GM23338 (cell line): ENCODE measurements at regions not wholly inside any gene's neighbourhood (a gene's known extent, or its start where the extent isn't known, plus 50 kb on each side); places are given as distances from the start of the nearest gene placed in this dataset.

ENCODE experiments used
- ATAC-seq: fragments of 200-7000 bp; cut with Tn5 transposase; 3 replicates; pipeline ENCODE4 v1.9.1; 2020
- DNase-seq: peaks from one replicate; pipeline ENCODE4 v3.0.0-alpha.2; 2015; ENCODE audit warnings: low spot score
- H2AFZ ChIP-seq: fragments of 200-600 bp; sonication (generic); 2 replicates; pipeline ENCODE4 v1.8.0; 2016; ENCODE audit warnings: antibody characterized with exemption, mild to moderate bottlenecking, moderate library complexity
- H3F3A ChIP-seq: fragments of 200-600 bp; sonication (generic); replicated peaks from 2 replicates; pipeline ENCODE4 v1.8.0; 2017; ENCODE audit warnings: antibody characterized with exemption, mixed run types, low read depth
- H3K27ac ChIP-seq: fragments of 200-600 bp; sonication (generic); 2 replicates; pipeline ENCODE4 v1.6.1; 2016; ENCODE audit warnings: low read depth
- H3K27me3 ChIP-seq: fragments of 200-600 bp; sonication (generic); 2 replicates; pipeline ENCODE4 v1.8.0; 2016; ENCODE audit warnings: mild to moderate bottlenecking, mixed run types, moderate library complexity; ENCODE audit not compliant: insufficient read depth
- H3K36me3 ChIP-seq: fragments of 200-600 bp; sonication (generic); 2 replicates; pipeline ENCODE4 v1.8.0; 2016; ENCODE audit warnings: mild to moderate bottlenecking; ENCODE audit not compliant: insufficient read depth
- H3K4me1 ChIP-seq: fragments of 200-600 bp; sonication (generic); 2 replicates; pipeline ENCODE4 v1.8.0; 2016; ENCODE audit warnings: mild to moderate bottlenecking, moderate library complexity; ENCODE audit not compliant: insufficient read depth
- H3K4me2 ChIP-seq: fragments of 200-600 bp; sonication (generic); 2 replicates; pipeline ENCODE4 v1.7.1; 2017; ENCODE audit warnings: mixed run types
- H3K4me3 ChIP-seq: fragments of 200-600 bp; sonication (generic); 2 replicates; pipeline ENCODE4 v1.6.1; 2016; ENCODE audit warnings: mixed run types
- H3K79me2 ChIP-seq: fragments of 200-600 bp; sonication (generic); replicated peaks from 2 replicates; pipeline ENCODE4 v1.8.0; 2017; ENCODE audit warnings: mild to moderate bottlenecking; ENCODE audit not compliant: insufficient read depth
- H3K9me2 ChIP-seq: fragments of 200-600 bp; sonication (generic); 2 replicates; pipeline ENCODE4 v1.8.0; 2017; ENCODE audit not compliant: insufficient read depth
- H4K20me1 ChIP-seq: fragments of 200-600 bp; sonication (generic); replicated peaks from 2 replicates; pipeline ENCODE4 v1.8.0; 2017; ENCODE audit warnings: mild to moderate bottlenecking; ENCODE audit not compliant: insufficient read depth
- H3K27ac Mint-ChIP-seq: 2 replicates; pipeline ENCODE4 v1.8.0; 2020; ENCODE audit warnings: inconsistent platforms, mild to moderate bottlenecking, moderate library complexity, mixed read lengths
- H3K27me3 Mint-ChIP-seq: 3 replicates; pipeline ENCODE4 v1.8.0; 2022; ENCODE audit warnings: low read depth, mild to moderate bottlenecking, moderate library complexity, mixed read lengths, inconsistent platforms; ENCODE audit not compliant: insufficient read depth, poor library complexity
- H3K36me3 Mint-ChIP-seq: 3 replicates; pipeline ENCODE4 v1.8.0; 2021; ENCODE audit warnings: low read depth, mild to moderate bottlenecking, inconsistent platforms, moderate library complexity, mixed read lengths
- H3K4me1 Mint-ChIP-seq: 3 replicates; pipeline ENCODE4 v1.8.0; 2020; ENCODE audit warnings: mild to moderate bottlenecking, inconsistent platforms, mixed read lengths
- H3K4me3 Mint-ChIP-seq: 3 replicates; pipeline ENCODE4 v1.8.0; 2021; ENCODE audit warnings: moderate library complexity, mild to moderate bottlenecking, inconsistent platforms, mixed read lengths
- H3K9me3 Mint-ChIP-seq: 3 replicates; pipeline ENCODE4 v1.8.0; 2020; ENCODE audit warnings: moderate library complexity, mild to moderate bottlenecking, inconsistent platforms, mixed read lengths
- CREB1 ChIP-seq: fragments of 250-450 bp; sonication (Bioruptor Pico); IDR thresholded peaks from 2 replicates; pipeline ENCODE4 v1.5.0; 2020; ENCODE audit warnings: low read depth, mild to moderate bottlenecking, moderate library complexity
- EZH2 ChIP-seq: fragments of 200-600 bp; sonication (generic); IDR thresholded peaks from one replicate; pipeline ENCODE4 v1.8.0; 2017; ENCODE audit warnings: antibody characterized with exemption, mild to moderate bottlenecking, low read depth; ENCODE audit not compliant: unreplicated experiment
- EZH2phosphoT487 ChIP-seq: fragments of 200-600 bp; sonication (generic); IDR thresholded peaks from one replicate; pipeline ENCODE4 v1.8.1; 2018; ENCODE audit warnings: antibody characterized with exemption; ENCODE audit not compliant: unreplicated experiment
- JUNB ChIP-seq: IDR thresholded peaks from one replicate; pipeline ENCODE4 v1.6.1; 2016; ENCODE audit warnings: antibody characterized with exemption; ENCODE audit not compliant: unreplicated experiment
- POLR2AphosphoS5 ChIP-seq: IDR thresholded peaks from 2 replicates; pipeline ENCODE4 v1.6.1; 2016; ENCODE audit warnings: antibody characterized with exemption, low read depth
- ZNF114 ChIP-seq: fragments of 250-450 bp; sonication (Bioruptor Pico); IDR thresholded peaks from 2 replicates; pipeline ENCODE4 v1.5.0; 2020; ENCODE audit warnings: mild to moderate bottlenecking, moderate library complexity
- ZNF331 ChIP-seq: fragments of 250-450 bp; sonication (Bioruptor Pico); IDR thresholded peaks from 2 replicates; pipeline ENCODE4 v1.5.0; 2020; ENCODE audit warnings: low read depth, mild to moderate bottlenecking, moderate library complexity
- TF ChIP-seq, protein P1 (sequence below), 2 experiments: fragments of 200-600 bp in 1 of 2; sonication (generic) in 1 of 2; conservative IDR thresholded peaks; 2 replicates each; pipeline versions ENCODE4 v1.5.1 to v1.6.1; 2016 to 2017; ENCODE audit warnings: antibody characterized with exemption in 2 of 2, low read depth in 2 of 2, mild to moderate bottlenecking in 2 of 2, moderate library complexity in 1 of 2
- TF ChIP-seq, protein P2 (sequence below): IDR thresholded peaks from one replicate; pipeline ENCODE4 v1.6.1; 2018; ENCODE audit warnings: antibody characterized with exemption; ENCODE audit not compliant: unreplicated experiment
- TF ChIP-seq, protein P3 (sequence below): fragments of 250-450 bp; sonication (Bioruptor Pico); IDR thresholded peaks from 2 replicates; pipeline ENCODE4 v1.5.0; 2020; ENCODE audit warnings: mild to moderate bottlenecking, moderate library complexity

DNA sequence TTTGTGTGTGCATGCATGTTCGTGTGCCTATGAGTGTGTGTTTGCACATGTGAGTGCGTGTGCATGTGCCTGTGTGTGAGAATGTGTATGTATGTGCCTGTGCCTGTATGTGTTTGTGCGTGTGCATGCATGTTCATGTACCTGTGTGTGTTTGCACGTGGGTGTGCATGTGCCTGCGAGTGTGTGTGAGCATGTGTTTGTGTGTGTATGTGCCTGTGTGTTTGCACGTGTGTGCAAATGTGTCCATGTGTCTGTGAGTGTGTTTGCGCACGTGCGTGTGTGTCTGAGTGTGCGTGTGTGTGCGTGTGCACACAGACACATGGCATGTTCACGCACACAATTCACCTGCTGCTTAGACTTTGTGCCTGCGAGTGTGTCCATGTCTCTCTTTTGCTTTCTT is 853.5 kb upstream of the SALL3 start (continued):
- TF ChIP-seq ZNF114 (no peak), EZH2 (no peak)
- TF ChIP-seq, protein P1, sequence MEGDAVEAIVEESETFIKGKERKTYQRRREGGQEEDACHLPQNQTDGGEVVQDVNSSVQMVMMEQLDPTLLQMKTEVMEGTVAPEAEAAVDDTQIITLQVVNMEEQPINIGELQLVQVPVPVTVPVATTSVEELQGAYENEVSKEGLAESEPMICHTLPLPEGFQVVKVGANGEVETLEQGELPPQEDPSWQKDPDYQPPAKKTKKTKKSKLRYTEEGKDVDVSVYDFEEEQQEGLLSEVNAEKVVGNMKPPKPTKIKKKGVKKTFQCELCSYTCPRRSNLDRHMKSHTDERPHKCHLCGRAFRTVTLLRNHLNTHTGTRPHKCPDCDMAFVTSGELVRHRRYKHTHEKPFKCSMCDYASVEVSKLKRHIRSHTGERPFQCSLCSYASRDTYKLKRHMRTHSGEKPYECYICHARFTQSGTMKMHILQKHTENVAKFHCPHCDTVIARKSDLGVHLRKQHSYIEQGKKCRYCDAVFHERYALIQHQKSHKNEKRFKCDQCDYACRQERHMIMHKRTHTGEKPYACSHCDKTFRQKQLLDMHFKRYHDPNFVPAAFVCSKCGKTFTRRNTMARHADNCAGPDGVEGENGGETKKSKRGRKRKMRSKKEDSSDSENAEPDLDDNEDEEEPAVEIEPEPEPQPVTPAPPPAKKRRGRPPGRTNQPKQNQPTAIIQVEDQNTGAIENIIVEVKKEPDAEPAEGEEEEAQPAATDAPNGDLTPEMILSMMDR (conservative IDR thresholded peaks at IDR 0.05; ENCODE audit: low read depth in 2 of 2) = no peak

DNA sequence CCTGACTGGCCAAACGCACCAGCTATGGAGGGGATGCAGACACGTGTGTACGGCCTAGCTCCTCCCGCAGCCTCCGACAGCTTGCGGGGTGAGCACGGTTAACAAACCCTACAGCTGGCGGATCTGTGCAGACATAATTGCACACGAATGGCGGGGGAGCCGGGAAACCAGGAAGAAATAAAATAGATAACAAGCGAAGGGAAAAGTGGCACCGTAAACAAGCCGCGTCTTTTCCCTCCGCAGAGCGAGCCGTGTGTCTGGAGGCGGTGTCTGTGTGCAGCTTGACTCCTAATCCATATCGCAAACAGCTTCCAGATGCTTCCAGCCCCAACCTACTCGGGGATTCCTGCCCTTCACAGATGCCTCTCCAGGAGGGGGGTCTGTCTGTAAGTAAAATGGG is 853.1 kb upstream of the SALL3 start:
- Histone ChIP-seq H4K20me1 (no peaks in the 10 kb centered on the region), H3K4me1 (no peaks in the 10 kb centered on the region), H3K79me2 (no peaks in the 10 kb centered on the region), H3K4me3 (no peak overlapping the region), H3K27ac (no peak overlapping the region), H3K36me3 (peaks cover 4% of the 10 kb centered on the region; the same call in 1 of the 2 replicates), H2AFZ (no peak overlapping the region), H3K27me3 (no peaks in the 10 kb centered on the region), H3F3A (peaks cover 7% of the 10 kb centered on the region; the same call in 1 of the 2 replicates), H3K4me2 (no peak overlapping the region), H3K9me2 (no peaks in the 10 kb centered on the region)
- no peak for DNase-seq
- Mint-ChIP-seq H3K27me3 (peaks cover 12% of the 10 kb centered on the region), H3K9me3 (peaks cover 99% of the 10 kb centered on the region), H3K4me3 (no peak overlapping the region), H3K36me3 (peaks cover 67% of the 10 kb centered on the region), H3K27ac (no peak overlapping the region), H3K4me1 (no peaks in the 10 kb centered on the region)
- no peak for ATAC-seq
- TF ChIP-seq EZH2 (no peak), CREB1 (CRISPR knock-in tag) (no peak), ZNF331 (CRISPR knock-in tag) (no peak), ZNF114 (no peak), JUNB (no peak), EZH2phosphoT487 (no peak), POLR2AphosphoS5 (no peak)
- TF ChIP-seq, protein P2, sequence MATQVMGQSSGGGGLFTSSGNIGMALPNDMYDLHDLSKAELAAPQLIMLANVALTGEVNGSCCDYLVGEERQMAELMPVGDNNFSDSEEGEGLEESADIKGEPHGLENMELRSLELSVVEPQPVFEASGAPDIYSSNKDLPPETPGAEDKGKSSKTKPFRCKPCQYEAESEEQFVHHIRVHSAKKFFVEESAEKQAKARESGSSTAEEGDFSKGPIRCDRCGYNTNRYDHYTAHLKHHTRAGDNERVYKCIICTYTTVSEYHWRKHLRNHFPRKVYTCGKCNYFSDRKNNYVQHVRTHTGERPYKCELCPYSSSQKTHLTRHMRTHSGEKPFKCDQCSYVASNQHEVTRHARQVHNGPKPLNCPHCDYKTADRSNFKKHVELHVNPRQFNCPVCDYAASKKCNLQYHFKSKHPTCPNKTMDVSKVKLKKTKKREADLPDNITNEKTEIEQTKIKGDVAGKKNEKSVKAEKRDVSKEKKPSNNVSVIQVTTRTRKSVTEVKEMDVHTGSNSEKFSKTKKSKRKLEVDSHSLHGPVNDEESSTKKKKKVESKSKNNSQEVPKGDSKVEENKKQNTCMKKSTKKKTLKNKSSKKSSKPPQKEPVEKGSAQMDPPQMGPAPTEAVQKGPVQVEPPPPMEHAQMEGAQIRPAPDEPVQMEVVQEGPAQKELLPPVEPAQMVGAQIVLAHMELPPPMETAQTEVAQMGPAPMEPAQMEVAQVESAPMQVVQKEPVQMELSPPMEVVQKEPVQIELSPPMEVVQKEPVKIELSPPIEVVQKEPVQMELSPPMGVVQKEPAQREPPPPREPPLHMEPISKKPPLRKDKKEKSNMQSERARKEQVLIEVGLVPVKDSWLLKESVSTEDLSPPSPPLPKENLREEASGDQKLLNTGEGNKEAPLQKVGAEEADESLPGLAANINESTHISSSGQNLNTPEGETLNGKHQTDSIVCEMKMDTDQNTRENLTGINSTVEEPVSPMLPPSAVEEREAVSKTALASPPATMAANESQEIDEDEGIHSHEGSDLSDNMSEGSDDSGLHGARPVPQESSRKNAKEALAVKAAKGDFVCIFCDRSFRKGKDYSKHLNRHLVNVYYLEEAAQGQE = no peak
- TF ChIP-seq, protein P3, sequence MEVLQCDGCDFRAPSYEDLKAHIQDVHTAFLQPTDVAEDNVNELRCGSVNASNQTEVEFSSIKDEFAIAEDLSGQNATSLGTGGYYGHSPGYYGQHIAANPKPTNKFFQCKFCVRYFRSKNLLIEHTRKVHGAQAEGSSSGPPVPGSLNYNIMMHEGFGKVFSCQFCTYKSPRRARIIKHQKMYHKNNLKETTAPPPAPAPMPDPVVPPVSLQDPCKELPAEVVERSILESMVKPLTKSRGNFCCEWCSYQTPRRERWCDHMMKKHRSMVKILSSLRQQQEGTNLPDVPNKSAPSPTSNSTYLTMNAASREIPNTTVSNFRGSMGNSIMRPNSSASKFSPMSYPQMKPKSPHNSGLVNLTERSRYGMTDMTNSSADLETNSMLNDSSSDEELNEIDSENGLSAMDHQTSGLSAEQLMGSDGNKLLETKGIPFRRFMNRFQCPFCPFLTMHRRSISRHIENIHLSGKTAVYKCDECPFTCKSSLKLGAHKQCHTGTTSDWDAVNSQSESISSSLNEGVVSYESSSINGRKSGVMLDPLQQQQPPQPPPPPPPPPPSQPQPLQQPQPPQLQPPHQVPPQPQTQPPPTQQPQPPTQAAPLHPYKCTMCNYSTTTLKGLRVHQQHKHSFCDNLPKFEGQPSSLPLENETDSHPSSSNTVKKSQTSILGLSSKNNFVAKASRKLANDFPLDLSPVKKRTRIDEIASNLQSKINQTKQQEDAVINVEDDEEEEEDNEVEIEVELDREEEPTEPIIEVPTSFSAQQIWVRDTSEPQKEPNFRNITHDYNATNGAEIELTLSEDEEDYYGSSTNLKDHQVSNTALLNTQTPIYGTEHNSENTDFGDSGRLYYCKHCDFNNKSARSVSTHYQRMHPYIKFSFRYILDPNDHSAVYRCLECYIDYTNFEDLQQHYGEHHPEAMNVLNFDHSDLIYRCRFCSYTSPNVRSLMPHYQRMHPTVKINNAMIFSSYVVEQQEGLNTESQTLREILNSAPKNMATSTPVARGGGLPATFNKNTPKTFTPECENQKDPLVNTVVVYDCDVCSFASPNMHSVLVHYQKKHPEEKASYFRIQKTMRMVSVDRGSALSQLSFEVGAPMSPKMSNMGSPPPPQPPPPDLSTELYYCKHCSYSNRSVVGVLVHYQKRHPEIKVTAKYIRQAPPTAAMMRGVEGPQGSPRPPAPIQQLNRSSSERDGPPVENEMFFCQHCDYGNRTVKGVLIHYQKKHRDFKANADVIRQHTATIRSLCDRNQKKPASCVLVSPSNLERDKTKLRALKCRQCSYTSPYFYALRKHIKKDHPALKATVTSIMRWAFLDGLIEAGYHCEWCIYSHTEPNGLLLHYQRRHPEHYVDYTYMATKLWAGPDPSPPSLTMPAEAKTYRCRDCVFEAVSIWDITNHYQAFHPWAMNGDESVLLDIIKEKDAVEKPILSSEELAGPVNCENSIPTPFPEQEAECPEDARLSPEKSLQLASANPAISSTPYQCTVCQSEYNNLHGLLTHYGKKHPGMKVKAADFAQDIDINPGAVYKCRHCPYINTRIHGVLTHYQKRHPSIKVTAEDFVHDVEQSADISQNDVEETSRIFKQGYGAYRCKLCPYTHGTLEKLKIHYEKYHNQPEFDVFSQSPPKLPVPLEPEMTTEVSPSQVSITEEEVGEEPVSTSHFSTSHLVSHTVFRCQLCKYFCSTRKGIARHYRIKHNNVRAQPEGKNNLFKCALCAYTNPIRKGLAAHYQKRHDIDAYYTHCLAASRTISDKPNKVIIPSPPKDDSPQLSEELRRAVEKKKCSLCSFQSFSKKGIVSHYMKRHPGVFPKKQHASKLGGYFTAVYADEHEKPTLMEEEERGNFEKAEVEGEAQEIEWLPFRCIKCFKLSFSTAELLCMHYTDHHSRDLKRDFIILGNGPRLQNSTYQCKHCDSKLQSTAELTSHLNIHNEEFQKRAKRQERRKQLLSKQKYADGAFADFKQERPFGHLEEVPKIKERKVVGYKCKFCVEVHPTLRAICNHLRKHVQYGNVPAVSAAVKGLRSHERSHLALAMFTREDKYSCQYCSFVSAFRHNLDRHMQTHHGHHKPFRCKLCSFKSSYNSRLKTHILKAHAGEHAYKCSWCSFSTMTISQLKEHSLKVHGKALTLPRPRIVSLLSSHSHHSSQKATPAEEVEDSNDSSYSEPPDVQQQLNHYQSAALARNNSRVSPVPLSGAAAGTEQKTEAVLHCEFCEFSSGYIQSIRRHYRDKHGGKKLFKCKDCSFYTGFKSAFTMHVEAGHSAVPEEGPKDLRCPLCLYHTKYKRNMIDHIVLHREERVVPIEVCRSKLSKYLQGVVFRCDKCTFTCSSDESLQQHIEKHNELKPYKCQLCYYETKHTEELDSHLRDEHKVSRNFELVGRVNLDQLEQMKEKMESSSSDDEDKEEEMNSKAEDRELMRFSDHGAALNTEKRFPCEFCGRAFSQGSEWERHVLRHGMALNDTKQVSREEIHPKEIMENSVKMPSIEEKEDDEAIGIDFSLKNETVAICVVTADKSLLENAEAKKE (CRISPR knock-in tag) = no peak
- TF ChIP-seq, protein P1 (conservative IDR thresholded peaks at IDR 0.05; ENCODE audit: low read depth in 2 of 2) = no peak
